ENCODE measurements at regions not wholly inside any gene's neighbourhood (a gene's known extent, or its start where the extent isn't known, plus 50 kb on each side); places are given as distances from the start of the nearest gene placed in this dataset.

- TF ChIP-seq FOSL2 (CRISPR knock-in tag; IDR thresholded peaks at IDR 0.05): no peak
- TF ChIP-seq ZNF260 (CRISPR knock-in tag; IDR thresholded peaks at IDR 0.05; ENCODE audit: borderline replicate concordance, low read depth): no peak
- TF ChIP-seq MYC (CRISPR knock-in tag; IDR thresholded peaks at IDR 0.05; ENCODE audit: borderline replicate concordance): no peak
- no peak for TF ChIP-seq ZNF766 (CRISPR knock-in tag; IDR thresholded peaks at IDR 0.05; ENCODE audit: borderline replicate concordance)
- no peak for TF ChIP-seq USF2 (IDR thresholded peaks at IDR 0.05; ENCODE audit: low read depth, low read length)
- TF ChIP-seq USF2 (CRISPR knock-in tag; IDR thresholded peaks at IDR 0.05; ENCODE audit: borderline replicate concordance): no peak
- no peak for TF ChIP-seq POLR2A (IDR thresholded peaks at IDR 0.05; ENCODE audit: insufficient read depth in 1 of 2, low read depth in 2 of 2, low read length in 2 of 2)
- no peak for TF ChIP-seq EZH2 (conservative IDR thresholded peaks at IDR 0.05; ENCODE audit: low read depth, low read length)
- TF ChIP-seq SOX13 (IDR thresholded peaks at IDR 0.05): no peak
- no peak for TF ChIP-seq SOX13 (CRISPR knock-in tag; conservative IDR thresholded peaks at IDR 0.05 in 1 of 2, IDR thresholded peaks at IDR 0.05 in 1 of 2)
Observed at GRCh38 chr14:101380512-101380911, 180.8 kb upstream of the DIO3 start.
